IMR-90 (cell line): ENCODE measurements at regions not wholly inside any gene's neighbourhood (a gene's known extent, or its start where the extent isn't known, plus 50 kb on each side); places are given as distances from the start of the nearest gene placed in this dataset.

Experiments used
- ATAC-seq: fragments of 200-7000 bp; cut with Tn5 transposase; 2 replicates; pipeline ENCODE4 v1.9.1; 2020; ENCODE audit warnings: low read depth, mild to moderate bottlenecking, moderate library complexity
- BruUV-seq: library from RNA; stranded (reverse); fragments of 400-500 nt; replicated peaks from 2 replicates; lab custom pipeline; 2021; lab: Mats Ljungman, UMichigan
- CTCF ChIA-PET: fragments of 300-600 bp; formaldehyde crosslinking; extraction: SDS; loops from one replicate; lab custom pipeline; 2021; ENCODE audit warnings: antibody characterized with exemption; lab: Yijun Ruan, JAX
- POLR2A ChIA-PET: fragments of 300-600 bp; sonication (Branson Sonifier 250); formaldehyde crosslinking; loops from one replicate; lab custom pipeline; 2022; ENCODE audit warnings: antibody characterized with exemption; ENCODE audit not compliant: unreplicated experiment; lab: Charles Lee
- DNase-seq: peaks from one replicate; pipeline ENCODE4 v3.0.0; 2013
- H2AFZ ChIP-seq: replicated peaks from 2 replicates; pipeline ENCODE3; 2013; ENCODE audit warnings: low read length, mild to moderate bottlenecking; ENCODE audit not compliant: poor library complexity
- H2AK5ac ChIP-seq: 2 replicates; pipeline ENCODE4 v1.6.1; 2013; ENCODE audit warnings: low read depth, low read length, inconsistent platforms
- H2AK9ac ChIP-seq: replicated peaks from 2 replicates; pipeline ENCODE3; 2013; ENCODE audit warnings: mild to moderate bottlenecking, low read depth, low read length, moderate library complexity; ENCODE audit not compliant: poor library complexity
- H2BK120ac ChIP-seq: 2 replicates; pipeline ENCODE4 v1.6.1; 2013; ENCODE audit warnings: low read depth, low read length, inconsistent platforms
- H2BK15ac ChIP-seq: 3 replicates; pipeline ENCODE4 v1.6.1; 2013; ENCODE audit warnings: low read depth, low read length, inconsistent platforms
- H2BK20ac ChIP-seq: 2 replicates; pipeline ENCODE4 v1.6.1; 2013; ENCODE audit warnings: low read depth, mild to moderate bottlenecking, inconsistent platforms, low read length, moderate library complexity
- H2BK5ac ChIP-seq: 2 replicates; pipeline ENCODE4 v1.6.1; 2013; ENCODE audit warnings: mild to moderate bottlenecking, low read depth, low read length, inconsistent platforms; ENCODE audit not compliant: poor library complexity, severe bottlenecking
- H3K14ac ChIP-seq: replicated peaks from 2 replicates; pipeline ENCODE4 v1.6.1; 2013; ENCODE audit warnings: low read depth, low read length, inconsistent platforms
- H3K18ac ChIP-seq: 2 replicates; pipeline ENCODE4 v1.6.1; 2013; ENCODE audit warnings: low read depth, low read length, control low read depth
- H3K23ac ChIP-seq: 2 replicates; pipeline ENCODE4 v1.6.1; 2013; ENCODE audit warnings: low read depth, low read length, inconsistent platforms
- H3K27ac ChIP-seq: 2 replicates; pipeline ENCODE4 v1.5.1; 2013; ENCODE audit warnings: mild to moderate bottlenecking, control low read depth, low read length; ENCODE audit not compliant: insufficient read depth
- H3K27me3 ChIP-seq: 2 replicates; pipeline ENCODE4 v1.6.1; 2013; ENCODE audit warnings: low read length; ENCODE audit not compliant: control insufficient read depth, insufficient read depth
- H3K36me3 ChIP-seq: 2 replicates; pipeline ENCODE4 v1.6.1; 2013; ENCODE audit warnings: low read length, mixed read lengths; ENCODE audit not compliant: control insufficient read depth, insufficient read depth
- H3K4ac ChIP-seq: 2 replicates; pipeline ENCODE4 v1.6.1; 2013; ENCODE audit warnings: low read depth, low read length, inconsistent platforms
- H3K4me1 ChIP-seq: 2 replicates; pipeline ENCODE4 v1.6.1; 2013; ENCODE audit warnings: low read length, mixed read lengths; ENCODE audit not compliant: control insufficient read depth, insufficient read depth
- H3K4me2 ChIP-seq: 2 replicates; pipeline ENCODE4 v1.6.1; 2013; ENCODE audit warnings: low read depth, mild to moderate bottlenecking, control low read depth, low read length, moderate library complexity
- H3K4me3 ChIP-seq: 2 replicates; pipeline ENCODE4 v1.5.1; 2013; ENCODE audit warnings: low read depth, mild to moderate bottlenecking, control low read depth, low read length, moderate library complexity; ENCODE audit not compliant: insufficient read depth
- H3K56ac ChIP-seq: 2 replicates; pipeline ENCODE4 v1.6.1; 2013; ENCODE audit warnings: low read length, inconsistent platforms; ENCODE audit not compliant: insufficient read depth; ENCODE audit errors: extremely low read depth
- H3K79me1 ChIP-seq, 2 experiments: 2 replicates each; pipeline ENCODE4 v1.6.1; 2013; ENCODE audit warnings: low read length in 2 of 2, inconsistent platforms in 1 of 2, low read depth in 1 of 2
- H3K9ac ChIP-seq: 2 replicates; pipeline ENCODE4 v1.6.1; 2013; ENCODE audit warnings: low read depth, low read length, control low read depth
- H3K9me1 ChIP-seq: 2 replicates; pipeline ENCODE4 v1.6.1; 2013; ENCODE audit warnings: low read length, inconsistent platforms; ENCODE audit not compliant: insufficient read depth
- H3K9me3 ChIP-seq: 2 replicates; pipeline ENCODE4 v1.6.1; 2013; ENCODE audit warnings: low read length; ENCODE audit not compliant: control insufficient read depth, insufficient read depth
- H4K20me1 ChIP-seq: 2 replicates; pipeline ENCODE4 v1.6.1; 2013; ENCODE audit warnings: low read length, inconsistent platforms; ENCODE audit not compliant: insufficient read depth
- H4K5ac ChIP-seq: 2 replicates; pipeline ENCODE4 v1.6.1; 2013; ENCODE audit warnings: mild to moderate bottlenecking, low read depth, low read length, control low read depth
- H4K8ac ChIP-seq, 2 experiments: 2 replicates each; pipeline ENCODE4 v1.6.1; 2013; ENCODE audit warnings: low read depth in 2 of 2, low read length in 2 of 2, control low read depth in 1 of 2, inconsistent platforms in 1 of 2
- H4K91ac ChIP-seq: 2 replicates; pipeline ENCODE4 v1.6.1; 2013; ENCODE audit warnings: low read depth, low read length, inconsistent platforms; ENCODE audit not compliant: insufficient read depth
- BHLHE40 ChIP-seq: fragments of 150-350 bp; IDR thresholded peaks from 2 replicates; pipeline ENCODE4 v1.6.1; 2016; ENCODE audit warnings: mild to moderate bottlenecking, low read depth, low read length
- ELK1 ChIP-seq: fragments of 150-350 bp; IDR thresholded peaks from 2 replicates; pipeline ENCODE4 v1.6.1; 2016; ENCODE audit warnings: low read depth, mild to moderate bottlenecking, low read length, moderate library complexity, borderline replicate concordance
- FOS ChIP-seq: fragments of 150-350 bp; IDR thresholded peaks from 2 replicates; pipeline ENCODE4 v1.6.1; 2016; ENCODE audit warnings: low read depth, low read length
- MAFK ChIP-seq: IDR thresholded peaks from 2 replicates; pipeline ENCODE4 v1.6.1; 2012; ENCODE audit warnings: low read depth, low read length, improper control_type of control experiment
- NFE2L2 ChIP-seq: fragments of 150-350 bp; IDR thresholded peaks from 2 replicates; pipeline ENCODE4 v1.6.1; 2016; ENCODE audit warnings: low read depth, mild to moderate bottlenecking, low read length
- POLR2A ChIP-seq: IDR thresholded peaks from 2 replicates; pipeline ENCODE4 v1.6.1; 2012; ENCODE audit warnings: mild to moderate bottlenecking, low read depth, low read length
- RAD21 ChIP-seq: IDR thresholded peaks from 2 replicates; pipeline ENCODE4 v1.6.1; 2012; ENCODE audit warnings: low read length, improper control_type of control experiment
- RCOR1 ChIP-seq: IDR thresholded peaks from 2 replicates; pipeline ENCODE4 v1.6.1; 2012; ENCODE audit warnings: mild to moderate bottlenecking, low read length, improper control_type of control experiment; ENCODE audit not compliant: insufficient replicate concordance
- SMC3 ChIP-seq: fragments of 150-350 bp; IDR thresholded peaks from 2 replicates; pipeline ENCODE4 v1.6.1; 2016; ENCODE audit warnings: low read depth, mild to moderate bottlenecking, antibody characterized with exemption, low read length, moderate library complexity
- WGBS, 2 experiments: methylation state at CpG; one replicate each; pipeline versions ENCODE4 v1.1.5 to v1.1.7; 2013; ENCODE audit warnings: missing lambda C conversion rate in 2 of 2; ENCODE audit not compliant: insufficient read length in 1 of 2; ENCODE audit errors: extremely low coverage in 2 of 2; 5-methylcytosine and 5-hydroxymethylcytosine counted together
- dilution Hi-C: fragments of 300-500 bp; cut with HindIII; formaldehyde crosslinking; loops from one replicate; pipeline ENCODE4 v1.14.3; 2018; ENCODE audit warnings: low sequenced_read_pairs; ENCODE audit not compliant: unreplicated experiment
- in situ Hi-C: fragments of 300-500 bp; cut with MboI; formaldehyde crosslinking; loops from 3 replicates; pipeline ENCODE4 v1.14.3; 2019; ENCODE audit warnings: low sequenced_read_pairs, inconsistent platforms, mixed read lengths
- intact Hi-C: fragments of 100-400 bp; cut with micrococcal nuclease; formaldehyde crosslinking; loops from 2 replicates; pipeline ENCODE4 v1.10.0; 2022

- no peak overlapping the region for H4K5ac ChIP-seq
- dilution Hi-C loops = no loop called here
- H2BK15ac ChIP-seq = no peak overlapping the region
- H3K79me1 ChIP-seq = no peaks in the 10 kb centered on the region
- DNase-seq = no peak
- H2BK120ac ChIP-seq = no peak overlapping the region
- H3K27me3 ChIP-seq = peaks cover 3% of the 10 kb centered on the region; the same call in 1 of the 2 replicates
- BruUV-seq = no TSS peak
- H3K9me3 ChIP-seq = peaks cover 12% of the 10 kb centered on the region
- WGBS, 2 experiments = 91% methylated on average over 6 of the region's 6 CpGs; no CpG with 5 or more reads in 1 of the 2 experiments
- intact Hi-C loops = no loop called here
- no peak overlapping the region for H3K4ac ChIP-seq
- no peak overlapping the region for H3K9ac ChIP-seq
- no peak overlapping the region for H3K27ac ChIP-seq
- no peaks in the 10 kb centered on the region for H3K36me3 ChIP-seq
- in situ Hi-C loops = no loop called here
- no peak overlapping the region for H4K91ac ChIP-seq
- H2BK5ac ChIP-seq = no peak overlapping the region
- TF ChIP-seq MAFK = no peak
- TF ChIP-seq RCOR1 = no peak
- no peak for TF ChIP-seq ELK1
- TF ChIP-seq SMC3 = no peak
- no peak for TF ChIP-seq POLR2A
- TF ChIP-seq NFE2L2 = no peak
- no peak for TF ChIP-seq BHLHE40
- no peak for TF ChIP-seq FOS
- no peak for TF ChIP-seq RAD21
- no peak overlapping the region for H2AK5ac ChIP-seq
- no peak overlapping the region for H3K56ac ChIP-seq
- no peak for ATAC-seq
- no peak overlapping the region for H2AK9ac ChIP-seq
- no peak overlapping the region for H3K14ac ChIP-seq
- no peak overlapping the region for H4K8ac ChIP-seq
- no peak overlapping the region for H3K18ac ChIP-seq
- POLR2A ChIA-PET = no interaction called here
- H4K20me1 ChIP-seq = no peaks in the 10 kb centered on the region
- H3K9me1 ChIP-seq = no peaks in the 10 kb centered on the region
- no peak overlapping the region for H3K4me2 ChIP-seq
- CTCF ChIA-PET = no interaction called here
- H3K4me3 ChIP-seq = no peak overlapping the region
- no peaks in the 10 kb centered on the region for H3K4me1 ChIP-seq
- H2AFZ ChIP-seq = no peak overlapping the region
- H2BK20ac ChIP-seq = no peak overlapping the region
- H3K23ac ChIP-seq = no peak overlapping the region
These were observed 158.5 kb upstream of the KL start for GRCh38 chr13:32857689-32858088.
